Stimulated activated naive CD8-positive, alpha-beta T cell treated with anti-CD3 and anti-CD28 coated beads, Interleukin-15, Interleukin-2, amounts not matched to agents 100 ng/mL and 50 ng/mL, for 24 hours (primary cell): ENCODE measurements at regions not wholly inside any gene's neighbourhood (a gene's known extent, or its start where the extent isn't known, plus 50 kb on each side); places are given as distances from the start of the nearest gene placed in this dataset.

ENCODE experiments used
- H3K27ac Mint-ChIP-seq: one replicate; pipeline ENCODE4 v1.8.0; 2021; ENCODE audit warnings: mild to moderate bottlenecking, mixed read lengths
- H3K27me3 Mint-ChIP-seq: one replicate; pipeline ENCODE4 v1.8.0; 2021; ENCODE audit warnings: mixed read lengths
- H3K36me3 Mint-ChIP-seq: one replicate; pipeline ENCODE4 v1.8.0; 2021; ENCODE audit warnings: low read depth, mixed read lengths
- H3K4me1 Mint-ChIP-seq: one replicate; pipeline ENCODE4 v1.8.0; 2021; ENCODE audit warnings: low read depth, mixed read lengths
- H3K4me3 Mint-ChIP-seq: one replicate; pipeline ENCODE4 v1.8.0; 2021; ENCODE audit warnings: mild to moderate bottlenecking, mixed read lengths
- H3K9me3 Mint-ChIP-seq: one replicate; pipeline ENCODE4 v1.8.0; 2021; ENCODE audit warnings: mixed read lengths

GRCh38 chr2:217326238-217327022, 466.6 kb upstream of the TNP1 start:
- Mint-ChIP-seq H3K27ac (no peak overlapping the region), H3K27me3 (peaks cover 25% of the 10 kb centered on the region), H3K4me3 (no peak overlapping the region), H3K9me3 (peaks cover 12% of the 10 kb centered on the region), H3K4me1 (no peaks in the 10 kb centered on the region), H3K36me3 (peaks cover 10% of the 10 kb centered on the region)

GRCh38 chr2:217325816-217326215, 466.0 kb upstream of the TNP1 start:
- H3K36me3 Mint-ChIP-seq = peaks cover 10% of the 10 kb centered on the region
- H3K27me3 Mint-ChIP-seq = peaks cover 22% of the 10 kb centered on the region
- H3K27ac Mint-ChIP-seq = no peak overlapping the region
- H3K4me1 Mint-ChIP-seq = no peaks in the 10 kb centered on the region
- H3K4me3 Mint-ChIP-seq = no peak overlapping the region
- peaks cover 12% of the 10 kb centered on the region for H3K9me3 Mint-ChIP-seq

GRCh38 chr2:217325251-217325650, 465.4 kb upstream of the TNP1 start:
- Mint-ChIP-seq H3K4me1 (no peaks in the 10 kb centered on the region), H3K36me3 (peaks cover 10% of the 10 kb centered on the region), H3K27ac (no peak overlapping the region)

GRCh38 chr2:217316743-217317142, 456.9 kb upstream of the TNP1 start:
- Mint-ChIP-seq H3K27me3 (no peaks in the 10 kb centered on the region), H3K36me3 (no peaks in the 10 kb centered on the region), H3K9me3 (no peaks in the 10 kb centered on the region), H3K27ac (no peak overlapping the region), H3K4me1 (peaks cover 16% of the 10 kb centered on the region), H3K4me3 (no peak overlapping the region)

More at GRCh38 chr2:217325251-217325650, 465.4 kb upstream of the TNP1 start:
- no peak overlapping the region for H3K4me3 Mint-ChIP-seq
- H3K9me3 Mint-ChIP-seq = peaks cover 12% of the 10 kb centered on the region
- H3K27me3 Mint-ChIP-seq = peaks cover 22% of the 10 kb centered on the region

GRCh38 chr2:217314021-217314460, 454.2 kb upstream of the TNP1 start:
- no peaks in the 10 kb centered on the region for H3K36me3 Mint-ChIP-seq
- no peak overlapping the region for H3K27ac Mint-ChIP-seq
- peaks cover 16% of the 10 kb centered on the region for H3K4me1 Mint-ChIP-seq
- H3K9me3 Mint-ChIP-seq = peaks cover 3% of the 10 kb centered on the region
- no peak overlapping the region for H3K4me3 Mint-ChIP-seq
- peaks cover 3% of the 10 kb centered on the region for H3K27me3 Mint-ChIP-seq

- Mint-ChIP-seq H3K27ac (no peak overlapping the region), H3K27me3 (peaks cover 5% of the 10 kb centered on the region), H3K36me3 (no peaks in the 10 kb centered on the region), H3K9me3 (peaks cover 3% of the 10 kb centered on the region), H3K4me3 (no peak overlapping the region), H3K4me1 (peaks cover 16% of the 10 kb centered on the region)
Measured at GRCh38 chr2:217313386-217313785, 453.5 kb upstream of the TNP1 start.

GRCh38 chr2:217309056-217309455, 449.2 kb upstream of the TNP1 start:
- peaks cover 25% of the 10 kb centered on the region for H3K27me3 Mint-ChIP-seq
- no peaks in the 10 kb centered on the region for H3K4me1 Mint-ChIP-seq
- no peak overlapping the region for H3K27ac Mint-ChIP-seq
- peaks cover 3% of the 10 kb centered on the region for H3K9me3 Mint-ChIP-seq
- H3K36me3 Mint-ChIP-seq = no peaks in the 10 kb centered on the region
- H3K4me3 Mint-ChIP-seq = no peak overlapping the region

GRCh38 chr2:217307023-217307422, 447.2 kb upstream of the TNP1 start:
- Mint-ChIP-seq H3K9me3 (peaks cover 3% of the 10 kb centered on the region), H3K27me3 (peaks cover 25% of the 10 kb centered on the region), H3K4me3 (no peak overlapping the region), H3K27ac (no peak overlapping the region), H3K4me1 (no peaks in the 10 kb centered on the region), H3K36me3 (no peaks in the 10 kb centered on the region)

GRCh38 chr2:217305882-217306281, 446.0 kb upstream of the TNP1 start:
- peaks cover 25% of the 10 kb centered on the region for H3K27me3 Mint-ChIP-seq
- no peak overlapping the region for H3K4me3 Mint-ChIP-seq
- H3K27ac Mint-ChIP-seq = no peak overlapping the region
- no peaks in the 10 kb centered on the region for H3K4me1 Mint-ChIP-seq
- H3K9me3 Mint-ChIP-seq = peaks cover 3% of the 10 kb centered on the region
- no peaks in the 10 kb centered on the region for H3K36me3 Mint-ChIP-seq

- H3K9me3 Mint-ChIP-seq = peaks cover 3% of the 10 kb centered on the region
Measured at GRCh38 chr2:217304582-217304981, 444.7 kb upstream of the TNP1 start.

GRCh38 chr2:217302856-217303255, 443.0 kb upstream of the TNP1 start:
- Mint-ChIP-seq H3K4me3 (no peak overlapping the region), H3K4me1 (no peaks in the 10 kb centered on the region), H3K9me3 (no peaks in the 10 kb centered on the region), H3K27ac (no peak overlapping the region), H3K36me3 (no peaks in the 10 kb centered on the region), H3K27me3 (peaks cover 18% of the 10 kb centered on the region)

More at GRCh38 chr2:217304582-217304981, 444.7 kb upstream of the TNP1 start:
- no peak overlapping the region for H3K4me3 Mint-ChIP-seq
- H3K4me1 Mint-ChIP-seq = no peaks in the 10 kb centered on the region
- H3K27ac Mint-ChIP-seq = no peak overlapping the region
- H3K36me3 Mint-ChIP-seq = no peaks in the 10 kb centered on the region
- H3K27me3 Mint-ChIP-seq = peaks cover 22% of the 10 kb centered on the region

- no peak overlapping the region for H3K27ac Mint-ChIP-seq
- no peaks in the 10 kb centered on the region for H3K4me1 Mint-ChIP-seq
- no peak overlapping the region for H3K4me3 Mint-ChIP-seq
- H3K36me3 Mint-ChIP-seq = peaks cover 6% of the 10 kb centered on the region
- H3K9me3 Mint-ChIP-seq = peaks cover 9% of the 10 kb centered on the region
- peaks cover 18% of the 10 kb centered on the region for H3K27me3 Mint-ChIP-seq
Measured at GRCh38 chr2:217301142-217301925, 441.5 kb upstream of the TNP1 start.

GRCh38 chr2:217299590-217299989, 439.7 kb upstream of the TNP1 start:
- H3K4me3 Mint-ChIP-seq = no peak overlapping the region
- no peaks in the 10 kb centered on the region for H3K4me1 Mint-ChIP-seq
- no peak overlapping the region for H3K27ac Mint-ChIP-seq
- H3K9me3 Mint-ChIP-seq = peaks cover 9% of the 10 kb centered on the region
- peaks cover 6% of the 10 kb centered on the region for H3K36me3 Mint-ChIP-seq
- peaks cover 9% of the 10 kb centered on the region for H3K27me3 Mint-ChIP-seq

- H3K4me1 Mint-ChIP-seq = no peaks in the 10 kb centered on the region
- peaks cover 6% of the 10 kb centered on the region for H3K36me3 Mint-ChIP-seq
- H3K27ac Mint-ChIP-seq = no peak overlapping the region
- no peak overlapping the region for H3K4me3 Mint-ChIP-seq
- H3K9me3 Mint-ChIP-seq = peaks cover 9% of the 10 kb centered on the region
- H3K27me3 Mint-ChIP-seq = peaks cover 9% of the 10 kb centered on the region
Measured at GRCh38 chr2:217297096-217297495, 437.2 kb upstream of the TNP1 start.

- H3K27me3 Mint-ChIP-seq = peaks cover 9% of the 10 kb centered on the region
- H3K27ac Mint-ChIP-seq = no peak overlapping the region
- peaks cover 6% of the 10 kb centered on the region for H3K36me3 Mint-ChIP-seq
- H3K4me1 Mint-ChIP-seq = no peaks in the 10 kb centered on the region
- H3K4me3 Mint-ChIP-seq = no peak overlapping the region
- H3K9me3 Mint-ChIP-seq = peaks cover 9% of the 10 kb centered on the region
Measured at GRCh38 chr2:217294818-217295217, 435.0 kb upstream of the TNP1 start.
